H1 (cell line): ENCODE measurements at regions not wholly inside any gene's neighbourhood (a gene's known extent, or its start where the extent isn't known, plus 50 kb on each side); places are given as distances from the start of the nearest gene placed in this dataset.

Experiments
- CTCF ChIA-PET: fragments of 300-600 bp; sonication (Branson Sonifier 250); formaldehyde crosslinking; loops from one replicate; lab custom pipeline; 2021; ENCODE audit not compliant: partially characterized antibody; lab: Charles Lee
- POLR2A ChIA-PET: fragments of 300-600 bp; sonication (Branson Sonifier 250); formaldehyde crosslinking; loops from one replicate; lab custom pipeline; 2021; ENCODE audit warnings: inconsistent platforms; ENCODE audit not compliant: partially characterized antibody; lab: Charles Lee
- DNase-seq, 2 experiments: peaks; one replicate each; pipeline versions ENCODE4 v3.0.0 to v3.0.0-alpha.2; 2010 to 2022; ENCODE audit warnings: low spot score in 2 of 2, low read depth in 1 of 2, mixed read lengths in 1 of 2
- FAIRE-seq: peaks from 2 replicates; lab custom pipeline; 2011; peaks lifted over from hg19 to GRCh38; lab: Jason Lieb, UNC
- H2AFZ ChIP-seq: 2 replicates; pipeline ENCODE4 v1.8.1; 2012; ENCODE audit warnings: low read length, inconsistent platforms
- H2AK5ac ChIP-seq: 2 replicates; pipeline ENCODE4 v1.6.1; 2013; ENCODE audit warnings: low read depth, low read length
- H2BK120ac ChIP-seq: replicated peaks from 2 replicates; pipeline ENCODE3; 2013; ENCODE audit warnings: low read depth, low read length, inconsistent platforms
- H2BK12ac ChIP-seq: 2 replicates; pipeline ENCODE4 v1.6.1; 2013; ENCODE audit warnings: low read depth, low read length
- H2BK15ac ChIP-seq: 2 replicates; pipeline ENCODE4 v1.6.1; 2013; ENCODE audit warnings: low read length
- H2BK20ac ChIP-seq: 2 replicates; pipeline ENCODE4 v1.6.1; 2013; ENCODE audit warnings: low read length
- H2BK5ac ChIP-seq: 2 replicates; pipeline ENCODE4 v1.6.1; 2013; ENCODE audit warnings: low read depth, low read length
- H3K14ac ChIP-seq: 2 replicates; pipeline ENCODE4 v1.6.1; 2013; ENCODE audit warnings: inconsistent platforms; ENCODE audit not compliant: insufficient read length
- H3K18ac ChIP-seq: 2 replicates; pipeline ENCODE4 v1.6.1; 2013; ENCODE audit warnings: low read length; ENCODE audit errors: extremely low read depth
- H3K23ac ChIP-seq: 2 replicates; pipeline ENCODE4 v1.6.1; 2013; ENCODE audit warnings: inconsistent platforms; ENCODE audit not compliant: insufficient read length
- H3K23me2 ChIP-seq: 2 replicates; pipeline ENCODE4 v1.6.1; 2013; ENCODE audit warnings: low read depth, low read length
- H3K27ac ChIP-seq: 2 replicates; pipeline ENCODE4 v1.6.1; 2011; ENCODE audit warnings: low read depth, low read length, inconsistent platforms
- H3K27me3 ChIP-seq, 4 experiments: replicated peaks in 1 of 4; 1 replicate in 1 of 4; 2 replicates in 3 of 4; pipeline versions ENCODE4 v1.6.1 to v1.8.1; 2011 to 2013; ENCODE audit warnings: low read length in 3 of 4, mild to moderate bottlenecking in 3 of 4, inconsistent platforms in 2 of 4, mixed read lengths in 2 of 4, moderate library complexity in 1 of 4; ENCODE audit not compliant: control insufficient read depth in 3 of 4, insufficient read depth in 3 of 4; ENCODE audit errors: extremely low read depth in 1 of 4
- H3K36me3 ChIP-seq, 4 experiments: 2 replicates each; pipeline versions ENCODE4 v1.6.1 to v1.8.1; 2011 to 2013; ENCODE audit warnings: mild to moderate bottlenecking in 4 of 4, low read length in 3 of 4, moderate library complexity in 2 of 4, control low read depth in 1 of 4, inconsistent platforms in 1 of 4; ENCODE audit not compliant: insufficient read depth in 4 of 4, control insufficient read depth in 2 of 4
- H3K4ac ChIP-seq: replicated peaks from 2 replicates; pipeline ENCODE3; 2013; ENCODE audit warnings: low read length, low read depth, mixed read lengths, inconsistent platforms; ENCODE audit not compliant: insufficient read length
- H3K4me1 ChIP-seq, 4 experiments: replicated peaks in 1 of 4; 1 replicate in 1 of 4; 2 replicates in 3 of 4; pipeline versions ENCODE4 v1.6.1 to v1.8.1; 2011 to 2013; ENCODE audit warnings: low read length in 3 of 4, inconsistent platforms in 2 of 4, mixed read lengths in 1 of 4; ENCODE audit not compliant: insufficient read depth in 4 of 4, control insufficient read depth in 3 of 4
- H3K4me2 ChIP-seq, 2 experiments: 2 replicates each; pipeline versions ENCODE4 v1.6.1 to v1.8.1; 2011 to 2013; ENCODE audit warnings: low read depth in 2 of 2, low read length in 2 of 2, control low read depth in 1 of 2, inconsistent platforms in 1 of 2, mild to moderate bottlenecking in 1 of 2; ENCODE audit not compliant: insufficient read depth in 1 of 2
- H3K4me3 ChIP-seq, 4 experiments: fragments of 200-600, 300-600 bp in 1 of 4; sonication (generic), shearing (Covaris generic), sonication (Bioruptor Twin) in 1 of 4; 2 replicates each; pipeline versions ENCODE4 v1.5.1 to v1.8.1; 2011 to 2016; ENCODE audit warnings: low read length in 4 of 4, low read depth in 3 of 4, control low read depth in 2 of 4, inconsistent platforms in 2 of 4, mild to moderate bottlenecking in 2 of 4, mixed read lengths in 1 of 4, moderate library complexity in 1 of 4; ENCODE audit not compliant: insufficient read depth in 2 of 4; ENCODE audit errors: extremely low read depth in 1 of 4
- H3K56ac ChIP-seq: replicated peaks from 2 replicates; pipeline ENCODE3; 2013; ENCODE audit warnings: low read depth, mild to moderate bottlenecking, mixed read lengths, low read length, inconsistent platforms; ENCODE audit not compliant: insufficient read length
- H3K79me1 ChIP-seq: 2 replicates; pipeline ENCODE4 v1.6.1; 2013; ENCODE audit warnings: low read depth, low read length, control low read depth
- H3K79me2 ChIP-seq, 2 experiments: 2 replicates each; pipeline versions ENCODE4 v1.6.1 to v1.8.1; 2012 to 2013; ENCODE audit warnings: low read length in 2 of 2, mild to moderate bottlenecking in 2 of 2, inconsistent platforms in 1 of 2; ENCODE audit not compliant: insufficient read depth in 2 of 2, control insufficient read depth in 1 of 2
- H3K9ac ChIP-seq, 4 experiments: replicated peaks in 1 of 4; 1 replicate in 1 of 4; 2 replicates in 3 of 4; pipeline versions ENCODE4 v1.6.1 to v1.8.1; 2011 to 2013; ENCODE audit warnings: low read depth in 3 of 4, low read length in 3 of 4, control low read depth in 2 of 4, mild to moderate bottlenecking in 2 of 4, moderate library complexity in 2 of 4, inconsistent platforms in 1 of 4; ENCODE audit errors: extremely low read depth in 1 of 4
- H3K9me3 ChIP-seq, 2 experiments: 2 replicates each; pipeline versions ENCODE4 v1.6.1 to v1.8.1; 2012 to 2013; ENCODE audit warnings: mild to moderate bottlenecking in 2 of 2, moderate library complexity in 2 of 2, control low read depth in 1 of 2, inconsistent platforms in 1 of 2, low read depth in 1 of 2, low read length in 1 of 2, mixed read lengths in 1 of 2; ENCODE audit not compliant: insufficient read depth in 2 of 2
- H4K20me1 ChIP-seq, 2 experiments: replicated peaks in 1 of 2; 2 replicates each; pipeline versions ENCODE3 to v1.8.1; 2011 to 2013; ENCODE audit warnings: inconsistent platforms in 2 of 2, low read length in 2 of 2, mild to moderate bottlenecking in 1 of 2; ENCODE audit not compliant: insufficient read depth in 2 of 2, control insufficient read depth in 1 of 2
- H4K5ac ChIP-seq: 2 replicates; pipeline ENCODE4 v1.6.1; 2013; ENCODE audit warnings: low read length, low read depth, mixed read lengths, inconsistent platforms; ENCODE audit not compliant: insufficient read length
- H4K8ac ChIP-seq: 2 replicates; pipeline ENCODE4 v1.8.0; 2013; ENCODE audit warnings: mild to moderate bottlenecking, moderate library complexity, low read length, inconsistent platforms; ENCODE audit not compliant: insufficient read depth; ENCODE audit errors: extremely low read depth
- H4K91ac ChIP-seq: replicated peaks from 2 replicates; pipeline ENCODE3; 2013; ENCODE audit warnings: low read length, mixed read lengths, inconsistent platforms; ENCODE audit not compliant: insufficient read length
- CBX5 ChIP-seq: fragments of 300-800, 300-1000 bp; sonication (generic); IDR thresholded peaks from 2 replicates; pipeline ENCODE4 v1.7.1; 2016; ENCODE audit warnings: antibody characterized with exemption, low read length, low read depth
- HDAC2 ChIP-seq, 2 experiments: fragments of 300-600 bp in 1 of 2; sonication (generic) in 1 of 2; IDR thresholded peaks; 2 replicates each; pipeline ENCODE4 v1.6.1; 2011 to 2012; ENCODE audit warnings: low read depth in 2 of 2, low read length in 2 of 2, mild to moderate bottlenecking in 2 of 2, moderate library complexity in 2 of 2, borderline replicate concordance in 1 of 2, inconsistent platforms in 1 of 2
- KDM5A ChIP-seq: fragments of 200-600 bp; IDR thresholded peaks from 2 replicates; pipeline ENCODE4 v1.7.1; 2012; ENCODE audit warnings: mild to moderate bottlenecking, low read length, inconsistent platforms, mixed read lengths
- POLR2AphosphoS5 ChIP-seq: IDR thresholded peaks from 2 replicates; pipeline ENCODE4 v1.6.1; 2011; ENCODE audit warnings: low read depth, low read length
- TBP ChIP-seq: IDR thresholded peaks from 2 replicates; pipeline ENCODE4 v1.6.1; 2011; ENCODE audit warnings: low read depth, low read length, improper control_type of control experiment
- YY1 ChIP-seq: IDR thresholded peaks from 2 replicates; pipeline ENCODE4 v1.6.1; 2011; ENCODE audit warnings: low read depth, mild to moderate bottlenecking, low read length
- WGBS, 2 experiments: shearing (Covaris generic) in 1 of 2; methylation state at CpG; one replicate each; pipeline versions ENCODE4 v1.1.6 to v1.1.7; 2013 to 2015; ENCODE audit warnings: low lambda C conversion rate in 2 of 2, mixed read lengths in 2 of 2, inconsistent platforms in 1 of 2, low coverage in 1 of 2, missing lambda C conversion rate in 1 of 2; ENCODE audit not compliant: insufficient replicate concordance in 2 of 2, insufficient coverage in 1 of 2, insufficient read length in 1 of 2; ENCODE audit errors: extremely low coverage in 1 of 2, missing lambda C conversion rate in 1 of 2; 5-methylcytosine and 5-hydroxymethylcytosine counted together

GRCh38 chr11:28482666-28483065 is 374.5 kb downstream of the METTL15 start:
- Histone ChIP-seq H3K36me3 (no peaks in the 10 kb centered on the region), H3K27me3 (no peaks in the 10 kb centered on the region), H3K4me2 (no peak overlapping the region), H3K9me3 (no peaks in the 10 kb centered on the region), H2BK20ac (no peak overlapping the region), H3K4me3 (no peak overlapping the region), H3K79me2 (no peaks in the 10 kb centered on the region), H3K79me1 (no peaks in the 10 kb centered on the region), H2BK12ac (no peak overlapping the region), H2BK5ac (no peak overlapping the region), H2BK15ac (no peak overlapping the region), H3K23me2 (no peaks in the 10 kb centered on the region; the same call in 1 of the 2 replicates), H2AK5ac (no peak overlapping the region), H4K8ac (no peak overlapping the region), H3K27ac (no peak overlapping the region), H4K91ac (no peak overlapping the region), H3K18ac (no peak overlapping the region), H2AFZ (no peak overlapping the region), H3K9ac (no peak overlapping the region), H3K4me1 (no peaks in the 10 kb centered on the region), H4K5ac (no peak overlapping the region), H2BK120ac (no peak overlapping the region), H3K56ac (no peak overlapping the region), H3K23ac (no peak overlapping the region), H3K14ac (no peak overlapping the region), H3K4ac (no peak overlapping the region), H4K20me1 (no peaks in the 10 kb centered on the region)
- FAIRE-seq (no peak), DNase-seq (no peak)
- WGBS, 2 experiments = 73% methylated on average over 2 of the region's 2 CpGs; no CpG with 5 or more reads in 1 of the 2 experiments
- TF ChIP-seq CBX5 (no peak), POLR2AphosphoS5 (no peak), TBP (no peak), HDAC2 (IDR thresholded peaks at IDR 0.05; ENCODE audit: borderline replicate concordance in 1 of 2, low read depth in 2 of 2, low read length in 2 of 2) (no peak), YY1 (no peak), KDM5A (no peak)
- POLR2A ChIA-PET = no interaction called here
- CTCF ChIA-PET = interaction anchor here (0.7 to 1.1 kb wide), 3 partner anchors 14 to 822 kb away, joined by 3 to 7 read pairs (median 4); no protein-coding TSS in a partner anchor
